K562 (cell line): ENCODE measurements at regions not wholly inside any gene's neighbourhood (a gene's known extent, or its start where the extent isn't known, plus 50 kb on each side); places are given as distances from the start of the nearest gene placed in this dataset.

Source experiments
- ATAC-seq: fragments of 200-7000 bp; cut with Tn5 transposase; 3 replicates; pipeline ENCODE4 v1.9.1; 2020; ENCODE audit warnings: moderate library complexity
- BruUV-seq: library from RNA; stranded (reverse); fragments of 400-500 nt; replicated peaks from 2 replicates; lab custom pipeline; 2021; lab: Mats Ljungman, UMichigan
- CTCF ChIA-PET: fragments of 300-600 bp; formaldehyde crosslinking; extraction: SDS; loops from one replicate; lab custom pipeline; 2021; ENCODE audit warnings: low intra/inter-chr PET ratio; lab: Yijun Ruan, JAX
- POLR2A ChIA-PET: fragments of 300-600, 350-650 bp; sonication (Branson Sonifier 250); formaldehyde crosslinking; extraction: SDS; loops from one replicate; lab custom pipeline; 2021; ENCODE audit warnings: antibody characterized with exemption, inconsistent platforms; lab: Yijun Ruan, JAX
- DNase-seq, 4 experiments: peaks; one replicate each; pipeline versions ENCODE4 v3.0.0 to v3.0.0-alpha.2; 2011 to 2018; ENCODE audit warnings: low spot score in 3 of 4, mixed read lengths in 3 of 4; ENCODE audit errors: extremely low read depth in 1 of 4
- FAIRE-seq: peaks from 2 replicates; lab custom pipeline; 2011; peaks lifted over from hg19 to GRCh38; lab: Jason Lieb, UNC
- H2AFZ ChIP-seq: 2 replicates; pipeline ENCODE4 v1.6.0; 2011; ENCODE audit warnings: low read depth, low read length, control low read depth, inconsistent platforms
- H3K27ac ChIP-seq: fragments of 200-600 bp; 3 replicates; pipeline ENCODE4 v1.8.0; 2011; ENCODE audit warnings: low read depth, mild to moderate bottlenecking, control low read depth, inconsistent platforms, low read length, moderate library complexity, mixed read lengths; ENCODE audit errors: extremely low read depth
- H3K27me3 ChIP-seq, 2 experiments: fragments of 300-600 bp in 1 of 2; 2 replicates in 1 of 2; 3 replicates in 1 of 2; pipeline versions ENCODE4 v1.6.0 to v1.8.0; 2011; ENCODE audit warnings: inconsistent platforms in 2 of 2, low read length in 2 of 2, mild to moderate bottlenecking in 1 of 2, mixed read lengths in 1 of 2, moderate library complexity in 1 of 2; ENCODE audit not compliant: control insufficient read depth in 2 of 2, insufficient read depth in 2 of 2
- H3K36me3 ChIP-seq: fragments of 300-600 bp; 3 replicates; pipeline ENCODE4 v1.8.0; 2011; ENCODE audit warnings: mild to moderate bottlenecking, low read length, inconsistent platforms; ENCODE audit not compliant: control insufficient read depth, insufficient read depth
- H3K4me1 ChIP-seq, 2 experiments: fragments of 200-600 bp in 1 of 2; replicated peaks in 1 of 2; 2 replicates in 1 of 2; 3 replicates in 1 of 2; pipeline versions ENCODE4 v1.5.1 to v1.8.0; 2011; ENCODE audit warnings: inconsistent platforms in 2 of 2, low read length in 2 of 2, mild to moderate bottlenecking in 1 of 2, mixed read lengths in 1 of 2, moderate library complexity in 1 of 2; ENCODE audit not compliant: control insufficient read depth in 2 of 2, insufficient read depth in 2 of 2
- H3K4me2 ChIP-seq: 2 replicates; pipeline ENCODE4 v1.6.1; 2011; ENCODE audit warnings: low read length, control low read depth, inconsistent platforms, mixed read lengths; ENCODE audit not compliant: insufficient read depth
- H3K4me3 ChIP-seq: fragments of 200-600 bp; sonication (generic), shearing (Covaris generic); 2 replicates; pipeline ENCODE4 v1.5.1; 2016; ENCODE audit warnings: control low read depth, inconsistent platforms
- H3K79me2 ChIP-seq: fragments of 200-600 bp; 3 replicates; pipeline ENCODE4 v1.8.0; 2011; ENCODE audit warnings: low read length, inconsistent platforms; ENCODE audit not compliant: control insufficient read depth, insufficient read depth
- H3K9ac ChIP-seq, 2 experiments: 2 replicates each; pipeline versions ENCODE4 v1.6.0 to v1.6.1; 2011; ENCODE audit warnings: low read depth in 2 of 2, low read length in 2 of 2, control low read depth in 1 of 2, inconsistent platforms in 1 of 2, mild to moderate bottlenecking in 1 of 2, mixed read lengths in 1 of 2; ENCODE audit not compliant: insufficient read depth in 1 of 2
- H3K9me1 ChIP-seq: one replicate; pipeline ENCODE4 v1.6.0; 2011; ENCODE audit warnings: inconsistent platforms, mild to moderate bottlenecking, low read length, moderate library complexity; ENCODE audit not compliant: control insufficient read depth, insufficient read depth
- H3K9me3 ChIP-seq: replicated peaks from 2 replicates; pipeline ENCODE4 v1.5.1; 2011; ENCODE audit warnings: low read depth, low read length, inconsistent platforms; ENCODE audit not compliant: control insufficient read depth, insufficient read depth
- H4K20me1 ChIP-seq: replicated peaks from 2 replicates; pipeline ENCODE4 v1.6.1; 2011; ENCODE audit warnings: low read length, inconsistent platforms, mixed read lengths; ENCODE audit not compliant: control insufficient read depth, insufficient read depth
- HEY1 ChIP-seq: fragments of 250-450 bp; sonication (Bioruptor Pico); IDR thresholded peaks from 2 replicates; pipeline ENCODE4 v1.5.0; 2020; ENCODE audit warnings: mild to moderate bottlenecking, moderate library complexity, borderline replicate concordance
- HSF4 ChIP-seq: fragments of 250-450 bp; sonication (Bioruptor Pico); IDR thresholded peaks from 2 replicates; pipeline ENCODE4 v2.1.2; 2022; ENCODE audit warnings: mild to moderate bottlenecking, moderate library complexity, borderline replicate concordance
- LCOR ChIP-seq: sonication (generic); formaldehyde crosslinking; IDR thresholded peaks from 2 replicates; pipeline ENCODE4 v1.8.0; 2022; ENCODE audit warnings: mild to moderate bottlenecking, missing genetic modification reagents
- MAZ ChIP-seq, 2 experiments: fragments of 450-650 bp in 1 of 2; sonication (generic) in 1 of 2; formaldehyde crosslinking; IDR thresholded peaks in 1 of 2; conservative IDR thresholded peaks in 1 of 2; 2 replicates each; pipeline versions ENCODE4 v1.4.0 to v1.5.0; 2020; ENCODE audit warnings: mild to moderate bottlenecking in 1 of 2, missing genetic modification reagents in 1 of 2
- POLR2A ChIP-seq: fragments of 450-650 bp; conservative IDR thresholded peaks from 2 replicates; pipeline ENCODE4 v1.6.1; 2016
- RNF2 ChIP-seq: sonication (generic); IDR thresholded peaks from 2 replicates; pipeline ENCODE4 v1.6.1; 2016
- ZBTB7A ChIP-seq: IDR thresholded peaks from 2 replicates; pipeline ENCODE4 v1.6.1; 2011; ENCODE audit warnings: low read depth, mild to moderate bottlenecking, low read length, moderate library complexity, borderline replicate concordance; ENCODE audit not compliant: control insufficient read depth
- WGBS: fragments of 100-300 bp; shearing (Covaris generic); methylation state at CpG from one replicate; pipeline ENCODE4 v1.1.6; 2016; ENCODE audit warnings: low coverage, mixed read lengths; ENCODE audit not compliant: insufficient coverage; ENCODE audit errors: missing lambda C conversion rate; 5-methylcytosine and 5-hydroxymethylcytosine counted together
- in situ Hi-C: fragments of 300-500 bp; cut with MboI; formaldehyde crosslinking; loops from 4 replicates; pipeline ENCODE4 v1.15.0; 2018; ENCODE audit warnings: inconsistent platforms, mixed read lengths
- intact Hi-C: fragments of 100-400 bp; cut with micrococcal nuclease; formaldehyde crosslinking; loops from 2 replicates; pipeline ENCODE4 v1.14.2; 2022
- TF ChIP-seq, protein P1 (sequence below): fragments of 450-650 bp; conservative IDR thresholded peaks from 2 replicates; pipeline ENCODE4 v1.6.1; 2016; ENCODE audit warnings: missing genetic modification characterization, low read depth, mild to moderate bottlenecking, control low read depth, missing compliant biosample characterization
- TF ChIP-seq, protein P2 (sequence below): fragments of 250-450 bp; sonication (Bioruptor Pico); IDR thresholded peaks from 2 replicates; pipeline ENCODE4 v1.8.0; 2022; ENCODE audit warnings: inconsistent platforms
- TF ChIP-seq, protein P3 (sequence below): sonication (generic); formaldehyde crosslinking; IDR thresholded peaks from 2 replicates; pipeline ENCODE4 v1.9.0; 2022; ENCODE audit warnings: mild to moderate bottlenecking, missing genetic modification reagents

DNA sequence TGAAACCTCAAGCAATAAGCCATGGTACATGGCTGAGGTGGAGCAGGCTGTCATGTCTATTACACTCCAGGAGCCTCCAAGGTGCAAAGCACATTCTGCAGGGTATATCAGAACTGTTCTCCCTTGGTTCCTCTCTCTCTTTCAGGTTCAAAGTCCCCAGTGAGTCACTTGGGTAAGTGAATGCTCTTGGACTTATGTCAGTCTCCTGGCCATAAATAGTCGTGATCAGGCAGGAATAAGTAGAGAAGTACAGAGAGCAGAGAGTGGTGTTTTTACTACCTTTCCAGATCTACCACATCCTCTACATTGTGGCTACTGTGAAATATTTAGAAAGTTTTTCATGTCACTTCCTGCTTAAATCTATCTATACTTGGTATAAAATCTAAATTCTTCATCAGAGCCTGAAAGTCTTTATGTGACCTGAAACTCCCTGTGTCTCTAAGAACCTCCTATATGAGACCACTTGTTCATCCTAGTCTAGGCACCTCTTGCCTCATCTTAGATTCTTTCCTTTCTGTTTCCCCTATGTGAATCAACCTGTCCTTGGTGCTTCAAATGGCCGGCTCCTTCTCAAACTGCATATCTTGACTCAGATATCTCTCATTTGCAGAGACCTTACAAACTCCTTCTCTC, 1077.6 kb upstream of the MAP3K7 start:
- no peak overlapping the region for H2AFZ ChIP-seq
- in situ Hi-C loops, result no loop called here
- no peaks in the 10 kb centered on the region; the same call in 1 of the 2 replicates for H3K9me3 ChIP-seq
- no peaks in the 10 kb centered on the region for H4K20me1 ChIP-seq
- H3K4me2 ChIP-seq, result no peak overlapping the region
- ChIA-PET CTCF (no interaction called here), POLR2A (no interaction called here)
- FAIRE-seq (no peak), ATAC-seq (no peak), DNase-seq (no peak)
- no peak overlapping the region for H3K9ac ChIP-seq
- H3K27me3 ChIP-seq, result no peaks in the 10 kb centered on the region
- 0% methylated on average over 2 of the region's 2 CpGs for WGBS
- H3K9me1 ChIP-seq, result no peaks in the 10 kb centered on the region
- no peaks in the 10 kb centered on the region for H3K79me2 ChIP-seq
- no TSS peak for BruUV-seq
- no peak overlapping the region for H3K27ac ChIP-seq
- no peaks in the 10 kb centered on the region for H3K36me3 ChIP-seq
- H3K4me1 ChIP-seq, result no peaks in the 10 kb centered on the region
- intact Hi-C loops, result no loop called here
- no peak overlapping the region for H3K4me3 ChIP-seq
- no peak for TF ChIP-seq HEY1 (CRISPR knock-in tag)
- TF ChIP-seq RNF2, result no peak
- TF ChIP-seq, protein P1, sequence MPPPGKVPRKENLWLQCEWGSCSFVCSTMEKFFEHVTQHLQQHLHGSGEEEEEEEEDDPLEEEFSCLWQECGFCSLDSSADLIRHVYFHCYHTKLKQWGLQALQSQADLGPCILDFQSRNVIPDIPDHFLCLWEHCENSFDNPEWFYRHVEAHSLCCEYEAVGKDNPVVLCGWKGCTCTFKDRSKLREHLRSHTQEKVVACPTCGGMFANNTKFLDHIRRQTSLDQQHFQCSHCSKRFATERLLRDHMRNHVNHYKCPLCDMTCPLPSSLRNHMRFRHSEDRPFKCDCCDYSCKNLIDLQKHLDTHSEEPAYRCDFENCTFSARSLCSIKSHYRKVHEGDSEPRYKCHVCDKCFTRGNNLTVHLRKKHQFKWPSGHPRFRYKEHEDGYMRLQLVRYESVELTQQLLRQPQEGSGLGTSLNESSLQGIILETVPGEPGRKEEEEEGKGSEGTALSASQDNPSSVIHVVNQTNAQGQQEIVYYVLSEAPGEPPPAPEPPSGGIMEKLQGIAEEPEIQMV, result no peak
- no peak for TF ChIP-seq HSF4
- TF ChIP-seq ZBTB7A, result no peak
- no peak for TF ChIP-seq POLR2A
- TF ChIP-seq, protein P2, sequence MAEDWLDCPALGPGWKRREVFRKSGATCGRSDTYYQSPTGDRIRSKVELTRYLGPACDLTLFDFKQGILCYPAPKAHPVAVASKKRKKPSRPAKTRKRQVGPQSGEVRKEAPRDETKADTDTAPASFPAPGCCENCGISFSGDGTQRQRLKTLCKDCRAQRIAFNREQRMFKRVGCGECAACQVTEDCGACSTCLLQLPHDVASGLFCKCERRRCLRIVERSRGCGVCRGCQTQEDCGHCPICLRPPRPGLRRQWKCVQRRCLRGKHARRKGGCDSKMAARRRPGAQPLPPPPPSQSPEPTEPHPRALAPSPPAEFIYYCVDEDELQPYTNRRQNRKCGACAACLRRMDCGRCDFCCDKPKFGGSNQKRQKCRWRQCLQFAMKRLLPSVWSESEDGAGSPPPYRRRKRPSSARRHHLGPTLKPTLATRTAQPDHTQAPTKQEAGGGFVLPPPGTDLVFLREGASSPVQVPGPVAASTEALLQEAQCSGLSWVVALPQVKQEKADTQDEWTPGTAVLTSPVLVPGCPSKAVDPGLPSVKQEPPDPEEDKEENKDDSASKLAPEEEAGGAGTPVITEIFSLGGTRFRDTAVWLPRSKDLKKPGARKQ (CRISPR knock-in tag), result no peak
- TF ChIP-seq, protein P3, sequence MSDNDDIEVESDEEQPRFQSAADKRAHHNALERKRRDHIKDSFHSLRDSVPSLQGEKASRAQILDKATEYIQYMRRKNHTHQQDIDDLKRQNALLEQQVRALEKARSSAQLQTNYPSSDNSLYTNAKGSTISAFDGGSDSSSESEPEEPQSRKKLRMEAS (CRISPR knock-in tag), result no peak
- no peak for TF ChIP-seq LCOR (CRISPR knock-in tag)
- TF ChIP-seq MAZ (CRISPR knock-in tag; conservative IDR thresholded peaks at IDR 0.05 in 1 of 2, IDR thresholded peaks at IDR 0.05 in 1 of 2), result no peak
